GM12878 (cell line): ENCODE measurements at regions not wholly inside any gene's neighbourhood (a gene's known extent, or its start where the extent isn't known, plus 50 kb on each side); places are given as distances from the start of the nearest gene placed in this dataset.

Source experiments
- ATAC-seq: fragments of 200-7000 bp; cut with Tn5 transposase; 3 replicates; pipeline ENCODE4 v1.9.1; 2020; ENCODE audit warnings: mild to moderate bottlenecking, moderate library complexity
- BruUV-seq: library from RNA; stranded (reverse); fragments of 400-500 nt; replicated peaks from 2 replicates; lab custom pipeline; 2021; lab: Mats Ljungman, UMichigan
- CTCF ChIA-PET: fragments of 300-600 bp; sonication (Branson Sonifier 250); formaldehyde crosslinking; extraction: SDS; loops from one replicate; lab custom pipeline; 2021; ENCODE audit warnings: inconsistent platforms; lab: Yijun Ruan, JAX
- POLR2A ChIA-PET: fragments of 350-600 bp; formaldehyde crosslinking; extraction: SDS; loops from one replicate; lab custom pipeline; 2021; ENCODE audit warnings: inconsistent platforms; lab: Charles Lee
- RAD21 ChIA-PET: fragments of 300-600 bp; sonication (Branson Sonifier 250); formaldehyde crosslinking; loops from one replicate; lab custom pipeline; 2023; ENCODE audit warnings: antibody characterized with exemption; ENCODE audit not compliant: unreplicated experiment; lab: Charles Lee
- SMC1A ChIA-PET: fragments of 300-600 bp; sonication (Branson Sonifier 250); formaldehyde crosslinking; loops from one replicate; lab custom pipeline; 2023; ENCODE audit not compliant: unreplicated experiment, uncharacterized antibody; lab: Charles Lee
- DNase-seq: peaks from one replicate; pipeline ENCODE4 v3.0.0-alpha.2; 2011; ENCODE audit warnings: low read depth, low spot score
- FAIRE-seq: peaks from 3 replicates; lab custom pipeline; 2011; peaks lifted over from hg19 to GRCh38; lab: Jason Lieb, UNC
- H2AFZ ChIP-seq: 2 replicates; pipeline ENCODE4 v1.6.0; 2011; ENCODE audit warnings: low read depth, low read length, control low read depth; ENCODE audit not compliant: control insufficient read depth
- H3K27ac ChIP-seq: 2 replicates; pipeline ENCODE4 v1.5.1; 2011; ENCODE audit warnings: control low read depth; ENCODE audit not compliant: control insufficient read depth, insufficient read depth
- H3K27me3 ChIP-seq, 2 experiments: replicated peaks in 1 of 2; 2 replicates each; pipeline versions ENCODE4 v1.6.0 to v1.6.1; 2011; ENCODE audit warnings: low read length in 1 of 2; ENCODE audit not compliant: control insufficient read depth in 2 of 2, insufficient read depth in 2 of 2
- H3K36me3 ChIP-seq, 2 experiments: 2 replicates each; pipeline ENCODE4 v1.5.1; 2011; ENCODE audit warnings: low read length in 1 of 2; ENCODE audit not compliant: control insufficient read depth in 2 of 2, insufficient read depth in 2 of 2
- H3K4me1 ChIP-seq: 2 replicates; pipeline ENCODE4 v1.6.1; 2011; ENCODE audit warnings: mild to moderate bottlenecking, low read length, moderate library complexity, mixed read lengths; ENCODE audit not compliant: control insufficient read depth, insufficient read depth
- H3K4me2 ChIP-seq: 2 replicates; pipeline ENCODE4 v1.6.0; 2011; ENCODE audit warnings: control low read depth; ENCODE audit not compliant: control insufficient read depth, insufficient read depth
- H3K4me3 ChIP-seq: fragments of 200-600 bp; sonication (generic); 2 replicates; pipeline ENCODE4 v1.5.1; 2016
- H3K79me2 ChIP-seq: 2 replicates; pipeline ENCODE4 v1.6.0; 2011; ENCODE audit warnings: low read length; ENCODE audit not compliant: control insufficient read depth, insufficient read depth
- H3K9ac ChIP-seq: 2 replicates; pipeline ENCODE4 v1.8.0; 2011; ENCODE audit warnings: low read length, control low read depth, mixed read lengths; ENCODE audit not compliant: control insufficient read depth, insufficient read depth
- H3K9me3 ChIP-seq: replicated peaks from 3 replicates; pipeline ENCODE4 v1.5.1; 2011; ENCODE audit warnings: mild to moderate bottlenecking, low read length; ENCODE audit not compliant: control insufficient read depth, insufficient read depth
- H4K20me1 ChIP-seq: 2 replicates; pipeline ENCODE4 v1.6.0; 2011; ENCODE audit not compliant: control insufficient read depth, insufficient read depth
- BCL11A ChIP-seq: IDR thresholded peaks from 2 replicates; pipeline ENCODE4 v1.6.1; 2011; ENCODE audit warnings: low read depth, low read length
- FOXM1 ChIP-seq: IDR thresholded peaks from 2 replicates; pipeline ENCODE4 v1.6.1; 2012; ENCODE audit warnings: low read depth, mild to moderate bottlenecking, inconsistent platforms, low read length, moderate library complexity
- NFYA ChIP-seq: IDR thresholded peaks from 2 replicates; pipeline ENCODE4 v1.6.1; 2011; ENCODE audit warnings: low read depth, mild to moderate bottlenecking, low read length, improper control_type of control experiment, borderline replicate concordance
- PAX5 ChIP-seq: IDR thresholded peaks from 2 replicates; pipeline ENCODE4 v1.6.1; 2011; ENCODE audit warnings: low read depth, low read length, borderline replicate concordance
- POLR2AphosphoS5 ChIP-seq: IDR thresholded peaks from 2 replicates; pipeline ENCODE4 v1.6.1; 2011; ENCODE audit warnings: mild to moderate bottlenecking, low read length, inconsistent platforms
- PRDM15 ChIP-seq: fragments of 450-650 bp; formaldehyde crosslinking; IDR thresholded peaks from 2 replicates; pipeline ENCODE4 v1.4.0; 2020; ENCODE audit warnings: mild to moderate bottlenecking, moderate library complexity
- SRF ChIP-seq, 2 experiments: IDR thresholded peaks; 2 replicates each; pipeline ENCODE4 v1.6.1; 2011; ENCODE audit warnings: low read depth in 2 of 2, low read length in 2 of 2, mild to moderate bottlenecking in 1 of 2, moderate library complexity in 1 of 2
- STAT1 ChIP-seq: fragments of 450-650 bp; conservative IDR thresholded peaks from 2 replicates; pipeline ENCODE4 v1.6.1; 2014; ENCODE audit warnings: antibody characterized with exemption, mild to moderate bottlenecking
- ZNF384 ChIP-seq: IDR thresholded peaks from 2 replicates; pipeline ENCODE4 v1.6.1; 2012; ENCODE audit warnings: low read depth, mild to moderate bottlenecking, low read length, improper control_type of control experiment, borderline replicate concordance
- in situ Hi-C: fragments of 300-500 bp; cut with MboI; formaldehyde crosslinking; loops from 9 replicates; pipeline ENCODE4 v1.14.3; 2018; ENCODE audit warnings: mixed read lengths
- intact Hi-C: fragments of 100-400 bp; cut with micrococcal nuclease; formaldehyde crosslinking; loops from one replicate; pipeline ENCODE4 v1.14.2; 2022; ENCODE audit not compliant: unreplicated experiment
- TF ChIP-seq, protein P1 (sequence below): fragments of 150-350 bp; IDR thresholded peaks from 2 replicates; pipeline ENCODE4 v1.6.1; 2016; ENCODE audit warnings: low read depth, low read length
- TF ChIP-seq, protein P2 (sequence below): IDR thresholded peaks from 2 replicates; pipeline ENCODE4 v1.6.1; 2011; ENCODE audit warnings: low read depth, low read length, improper control_type of control experiment, borderline replicate concordance

GRCh38 chr3:132211896-132212295 lies 105.3 kb upstream of the ACP3 start:
- H3K36me3 ChIP-seq, result no peaks in the 10 kb centered on the region
- no peaks in the 10 kb centered on the region for H3K79me2 ChIP-seq
- H3K4me1 ChIP-seq, result no peaks in the 10 kb centered on the region
- no peak overlapping the region for H3K4me2 ChIP-seq
- ChIA-PET POLR2A (no interaction called here), RAD21 (no interaction called here), CTCF (interaction anchor here (1.3 to 2.0 kb wide), 2 partner anchors 9 to 131 kb away, joined by 3 to 7 read pairs; no protein-coding TSS in a partner anchor), SMC1A (no interaction called here)
- H3K27ac ChIP-seq, result no peak overlapping the region
- no peaks in the 10 kb centered on the region for H4K20me1 ChIP-seq
- ATAC-seq, result no peak
- intact Hi-C loops, result no loop called here
- no peak for FAIRE-seq
- no peak for DNase-seq
- in situ Hi-C loops, result no loop called here
- H3K9me3 ChIP-seq, result no peaks in the 10 kb centered on the region
- H3K4me3 ChIP-seq, result no peak overlapping the region
- no peak overlapping the region for H3K9ac ChIP-seq
- TF ChIP-seq, protein P1, sequence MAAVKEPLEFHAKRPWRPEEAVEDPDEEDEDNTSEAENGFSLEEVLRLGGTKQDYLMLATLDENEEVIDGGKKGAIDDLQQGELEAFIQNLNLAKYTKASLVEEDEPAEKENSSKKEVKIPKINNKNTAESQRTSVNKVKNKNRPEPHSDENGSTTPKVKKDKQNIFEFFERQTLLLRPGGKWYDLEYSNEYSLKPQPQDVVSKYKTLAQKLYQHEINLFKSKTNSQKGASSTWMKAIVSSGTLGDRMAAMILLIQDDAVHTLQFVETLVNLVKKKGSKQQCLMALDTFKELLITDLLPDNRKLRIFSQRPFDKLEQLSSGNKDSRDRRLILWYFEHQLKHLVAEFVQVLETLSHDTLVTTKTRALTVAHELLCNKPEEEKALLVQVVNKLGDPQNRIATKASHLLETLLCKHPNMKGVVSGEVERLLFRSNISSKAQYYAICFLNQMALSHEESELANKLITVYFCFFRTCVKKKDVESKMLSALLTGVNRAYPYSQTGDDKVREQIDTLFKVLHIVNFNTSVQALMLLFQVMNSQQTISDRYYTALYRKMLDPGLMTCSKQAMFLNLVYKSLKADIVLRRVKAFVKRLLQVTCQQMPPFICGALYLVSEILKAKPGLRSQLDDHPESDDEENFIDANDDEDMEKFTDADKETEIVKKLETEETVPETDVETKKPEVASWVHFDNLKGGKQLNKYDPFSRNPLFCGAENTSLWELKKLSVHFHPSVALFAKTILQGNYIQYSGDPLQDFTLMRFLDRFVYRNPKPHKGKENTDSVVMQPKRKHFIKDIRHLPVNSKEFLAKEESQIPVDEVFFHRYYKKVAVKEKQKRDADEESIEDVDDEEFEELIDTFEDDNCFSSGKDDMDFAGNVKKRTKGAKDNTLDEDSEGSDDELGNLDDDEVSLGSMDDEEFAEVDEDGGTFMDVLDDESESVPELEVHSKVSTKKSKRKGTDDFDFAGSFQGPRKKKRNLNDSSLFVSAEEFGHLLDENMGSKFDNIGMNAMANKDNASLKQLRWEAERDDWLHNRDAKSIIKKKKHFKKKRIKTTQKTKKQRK, result no peak
- TF ChIP-seq STAT1 (no peak), PAX5 (no peak), POLR2AphosphoS5 (no peak), SRF (IDR thresholded peaks at IDR 0.05; ENCODE audit: low read depth in 2 of 2, low read length in 2 of 2) (no peak), FOXM1 (no peak), ZNF384 (no peak), PRDM15 (CRISPR knock-in tag) (no peak), BCL11A (no peak), NFYA (no peak)
- TF ChIP-seq, protein P2, sequence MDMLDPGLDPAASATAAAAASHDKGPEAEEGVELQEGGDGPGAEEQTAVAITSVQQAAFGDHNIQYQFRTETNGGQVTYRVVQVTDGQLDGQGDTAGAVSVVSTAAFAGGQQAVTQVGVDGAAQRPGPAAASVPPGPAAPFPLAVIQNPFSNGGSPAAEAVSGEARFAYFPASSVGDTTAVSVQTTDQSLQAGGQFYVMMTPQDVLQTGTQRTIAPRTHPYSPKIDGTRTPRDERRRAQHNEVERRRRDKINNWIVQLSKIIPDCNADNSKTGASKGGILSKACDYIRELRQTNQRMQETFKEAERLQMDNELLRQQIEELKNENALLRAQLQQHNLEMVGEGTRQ, result no peak
- no peaks in the 10 kb centered on the region for H3K27me3 ChIP-seq
- no peak overlapping the region for H2AFZ ChIP-seq
- BruUV-seq, result no TSS peak
